Pons (tissue), 1 donor: ENCODE measurements at regions not wholly inside any gene's neighbourhood (a gene's known extent, or its start where the extent isn't known, plus 50 kb on each side); places are given as distances from the start of the nearest gene placed in this dataset.

Source experiments
- DNase-seq: peaks from one replicate; pipeline ENCODE4 v3.0.0-alpha.2; 2016; ENCODE audit warnings: low spot score

- DNase-seq: no peak
Observed at GRCh38 chr13:26941345-26942174, 181.0 kb upstream of the GPR12 start.

- DNase-seq: no peak
Observed at GRCh38 chr13:26934096-26934495, 173.5 kb upstream of the GPR12 start.

GRCh38 chr13:26932465-26932864, 171.9 kb upstream of the GPR12 start:
- DNase-seq: no peak

GRCh38 chr13:26929971-26930730, 169.6 kb upstream of the GPR12 start:
- DNase-seq: peak; percentile 65

- DNase-seq: no peak
Observed at GRCh38 chr13:26927511-26927910, 166.9 kb upstream of the GPR12 start.

GRCh38 chr13:26926371-26926770, 165.8 kb upstream of the GPR12 start:
- DNase-seq: no peak

- DNase-seq: no peak
Observed at GRCh38 chr13:26923824-26924605, 163.4 kb upstream of the GPR12 start.

GRCh38 chr13:26921918-26922317, 161.3 kb upstream of the GPR12 start:
- no peak for DNase-seq

GRCh38 chr13:26920614-26921355, 160.2 kb upstream of the GPR12 start:
- no peak for DNase-seq

GRCh38 chr13:26919732-26920131, 159.1 kb upstream of the GPR12 start:
- no peak for DNase-seq

- no peak for DNase-seq
Observed at GRCh38 chr13:26919311-26919710, 158.7 kb upstream of the GPR12 start.

GRCh38 chr13:26914624-26915023, 154.0 kb upstream of the GPR12 start:
- peak; percentile 9 for DNase-seq

GRCh38 chr13:26914148-26914547, 153.6 kb upstream of the GPR12 start:
- DNase-seq: no peak

GRCh38 chr13:26910754-26911465, 150.3 kb upstream of the GPR12 start:
- DNase-seq: peak; percentile 29

- no peak for DNase-seq
Observed at GRCh38 chr13:26909477-26909876, 148.9 kb upstream of the GPR12 start.

GRCh38 chr13:26908126-26908525, 147.5 kb upstream of the GPR12 start:
- peak; percentile 19 for DNase-seq

GRCh38 chr13:26899202-26899601, 138.6 kb upstream of the GPR12 start:
- no peak for DNase-seq

GRCh38 chr13:26897706-26898550, 137.3 kb upstream of the GPR12 start:
- DNase-seq: no peak

GRCh38 chr13:26896986-26897668, 136.5 kb upstream of the GPR12 start:
- DNase-seq: no peak
